Chondrocyte (in vitro differentiated cells): ENCODE measurements at regions not wholly inside any gene's neighbourhood (a gene's known extent, or its start where the extent isn't known, plus 50 kb on each side); places are given as distances from the start of the nearest gene placed in this dataset.
A peak's percentile ranks its signal among the peaks of the same experiment; 100 is the strongest.

ENCODE experiments used
- DNase-seq: peaks from one replicate; pipeline ENCODE4 v3.0.0; 2021; ENCODE audit warnings: mixed read lengths, low spot score
- H3K27ac Mint-ChIP-seq: one replicate; pipeline ENCODE4 v1.8.0; 2021; ENCODE audit warnings: mild to moderate bottlenecking, moderate library complexity, mixed read lengths; ENCODE audit not compliant: unreplicated experiment
- H3K27me3 Mint-ChIP-seq: 2 replicates; pipeline ENCODE4 v1.8.0; 2021; ENCODE audit warnings: low read depth, mixed read lengths
- H3K36me3 Mint-ChIP-seq: 2 replicates; pipeline ENCODE4 v1.8.0; 2021; ENCODE audit warnings: low read depth, mixed read lengths
- H3K4me1 Mint-ChIP-seq: 2 replicates; pipeline ENCODE4 v1.8.0; 2021; ENCODE audit warnings: low read depth, mild to moderate bottlenecking, mixed read lengths
- H3K4me3 Mint-ChIP-seq: one replicate; pipeline ENCODE4 v1.8.0; 2021; ENCODE audit warnings: mild to moderate bottlenecking, moderate library complexity, mixed read lengths; ENCODE audit not compliant: unreplicated experiment
- H3K9me3 Mint-ChIP-seq: 2 replicates; pipeline ENCODE4 v1.8.0; 2021; ENCODE audit warnings: low read depth, mixed read lengths
- TF ChIP-seq, protein P1 (sequence below): fragments of 200-600 bp; sonication (generic); IDR thresholded peaks from 2 replicates; pipeline ENCODE4 v1.5.0; 2021; ENCODE audit warnings: antibody characterized with exemption, mild to moderate bottlenecking, moderate library complexity

DNA sequence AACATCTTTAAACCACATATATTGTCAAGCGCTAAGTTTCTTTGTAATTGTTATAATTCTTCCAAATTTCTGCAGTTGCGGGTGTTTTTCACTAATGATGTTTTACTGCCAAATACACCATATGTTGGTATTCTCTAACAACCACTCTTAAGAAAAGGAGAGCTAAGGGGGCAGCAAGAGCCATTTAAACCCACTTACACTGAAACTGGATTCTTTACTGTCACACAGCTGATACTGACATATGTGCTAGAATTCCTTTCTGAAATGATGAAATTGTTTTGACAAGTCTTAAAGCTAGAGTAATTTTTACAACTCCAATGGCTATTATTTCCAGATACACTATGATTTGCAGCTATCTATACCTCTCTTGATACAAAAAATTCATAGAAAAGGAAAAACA, 483.1 kb downstream of the CDH11 start:
- DNase-seq = no peak
- Mint-ChIP-seq H3K9me3 (peaks cover 6% of the 10 kb centered on the region), H3K4me1 (peaks cover 10% of the 10 kb centered on the region), H3K4me3 (no peak overlapping the region), H3K27me3 (no peaks in the 10 kb centered on the region), H3K27ac (no peak overlapping the region), H3K36me3 (peaks cover under 1% of the 10 kb centered on the region)
- TF ChIP-seq, protein P1, sequence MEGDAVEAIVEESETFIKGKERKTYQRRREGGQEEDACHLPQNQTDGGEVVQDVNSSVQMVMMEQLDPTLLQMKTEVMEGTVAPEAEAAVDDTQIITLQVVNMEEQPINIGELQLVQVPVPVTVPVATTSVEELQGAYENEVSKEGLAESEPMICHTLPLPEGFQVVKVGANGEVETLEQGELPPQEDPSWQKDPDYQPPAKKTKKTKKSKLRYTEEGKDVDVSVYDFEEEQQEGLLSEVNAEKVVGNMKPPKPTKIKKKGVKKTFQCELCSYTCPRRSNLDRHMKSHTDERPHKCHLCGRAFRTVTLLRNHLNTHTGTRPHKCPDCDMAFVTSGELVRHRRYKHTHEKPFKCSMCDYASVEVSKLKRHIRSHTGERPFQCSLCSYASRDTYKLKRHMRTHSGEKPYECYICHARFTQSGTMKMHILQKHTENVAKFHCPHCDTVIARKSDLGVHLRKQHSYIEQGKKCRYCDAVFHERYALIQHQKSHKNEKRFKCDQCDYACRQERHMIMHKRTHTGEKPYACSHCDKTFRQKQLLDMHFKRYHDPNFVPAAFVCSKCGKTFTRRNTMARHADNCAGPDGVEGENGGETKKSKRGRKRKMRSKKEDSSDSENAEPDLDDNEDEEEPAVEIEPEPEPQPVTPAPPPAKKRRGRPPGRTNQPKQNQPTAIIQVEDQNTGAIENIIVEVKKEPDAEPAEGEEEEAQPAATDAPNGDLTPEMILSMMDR = no peak

DNA sequence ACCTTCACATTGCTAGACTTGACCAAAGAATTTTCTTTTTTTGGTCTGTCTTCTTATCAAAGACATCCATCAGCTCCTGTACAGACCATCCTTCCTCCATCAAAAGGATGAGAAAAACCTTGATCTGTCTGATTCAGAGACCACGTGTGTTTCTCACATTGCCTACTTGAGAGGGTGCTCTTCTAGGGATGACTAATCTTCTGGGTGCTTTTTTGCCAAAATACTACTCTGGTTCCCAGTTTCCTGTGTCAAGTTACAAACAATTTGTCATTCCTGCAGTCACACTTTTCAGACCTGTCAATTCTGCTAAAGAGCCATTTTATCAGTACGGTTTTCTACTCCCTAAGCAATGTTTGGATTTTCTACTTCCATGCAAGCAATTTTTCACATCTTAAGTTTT, 492.2 kb downstream of the CDH11 start:
- no peak overlapping the region for H3K4me3 Mint-ChIP-seq
- H3K27ac Mint-ChIP-seq = no peak overlapping the region
- H3K9me3 Mint-ChIP-seq = peaks cover 4% of the 10 kb centered on the region
- DNase-seq = no peak
- TF ChIP-seq, protein P1 = no peak
- H3K36me3 Mint-ChIP-seq = peaks cover under 1% of the 10 kb centered on the region
- H3K4me1 Mint-ChIP-seq = peaks cover 8% of the 10 kb centered on the region
- no peaks in the 10 kb centered on the region for H3K27me3 Mint-ChIP-seq

DNA sequence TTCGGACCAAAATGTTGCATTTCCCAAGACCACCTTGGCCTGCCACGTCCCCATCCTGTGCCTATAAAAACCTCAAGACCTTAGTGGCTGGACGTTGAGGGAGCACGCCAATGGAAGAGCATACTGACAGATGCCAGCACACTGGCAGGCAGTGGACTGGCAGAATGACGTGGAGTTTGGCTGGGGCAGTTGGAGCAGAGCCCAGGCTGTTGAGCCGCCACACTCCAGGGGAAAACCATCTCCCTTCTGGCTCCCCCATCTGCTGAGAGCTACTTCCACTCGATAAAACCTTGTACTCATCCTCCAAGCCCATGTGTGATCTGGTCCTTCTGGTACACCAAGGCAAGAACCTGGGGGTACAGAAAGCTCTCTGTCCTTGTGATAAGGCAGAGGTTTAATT, 494.1 kb downstream of the CDH11 start:
- Mint-ChIP-seq H3K4me1 (peaks cover 8% of the 10 kb centered on the region), H3K9me3 (peaks cover 12% of the 10 kb centered on the region), H3K36me3 (peaks cover 1% of the 10 kb centered on the region), H3K4me3 (no peak overlapping the region), H3K27ac (no peak overlapping the region), H3K27me3 (no peaks in the 10 kb centered on the region)
- no peak for DNase-seq
- TF ChIP-seq, protein P1 = no peak

DNA sequence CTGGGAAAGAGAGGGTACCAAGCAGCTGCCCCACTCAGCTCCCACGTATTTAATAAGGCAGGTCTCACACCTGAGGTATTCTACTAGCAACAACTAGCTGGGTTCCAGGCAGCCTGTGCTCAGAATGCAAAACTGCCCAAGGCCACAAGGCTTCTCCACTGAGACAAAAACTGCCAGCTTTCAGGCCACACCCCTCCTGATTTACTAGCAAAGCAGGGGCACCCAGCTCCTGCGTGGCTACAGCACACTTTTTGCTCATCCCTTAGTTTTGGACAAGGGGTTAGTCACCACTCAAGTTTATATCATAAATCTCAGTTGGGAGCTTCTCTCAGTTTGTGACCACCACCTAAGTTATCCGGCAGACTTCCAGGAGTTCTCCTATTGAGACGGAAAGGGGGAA, 494.6 kb downstream of the CDH11 start:
- no peak for DNase-seq
- Mint-ChIP-seq H3K4me3 (no peak overlapping the region), H3K36me3 (peaks cover 1% of the 10 kb centered on the region), H3K9me3 (peaks cover 12% of the 10 kb centered on the region), H3K27ac (no peak overlapping the region), H3K4me1 (peaks cover 8% of the 10 kb centered on the region), H3K27me3 (no peaks in the 10 kb centered on the region)
- TF ChIP-seq, protein P1 = peak; percentile 29

DNA sequence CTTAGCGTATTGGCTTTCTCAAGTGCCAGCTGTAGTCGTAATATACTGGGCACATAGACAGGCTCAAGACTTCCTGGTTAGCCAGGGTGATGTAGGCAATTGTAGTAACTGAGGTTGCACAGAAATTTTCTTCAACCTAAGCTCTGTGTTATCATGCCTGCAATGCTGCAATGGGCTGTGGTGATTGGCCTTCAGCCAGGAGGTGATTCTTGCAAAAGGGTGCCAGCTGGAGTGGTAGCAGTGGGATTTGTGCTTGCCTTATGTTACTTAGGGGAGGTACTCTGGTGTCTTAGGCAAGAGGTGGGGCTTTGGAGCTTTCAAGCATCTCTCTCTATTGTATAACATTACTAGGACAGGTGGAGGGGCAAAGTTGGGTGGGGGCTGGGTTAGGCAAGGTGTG, 495.1 kb downstream of the CDH11 start:
- Mint-ChIP-seq H3K27ac (no peak overlapping the region), H3K9me3 (peaks cover 16% of the 10 kb centered on the region), H3K27me3 (no peaks in the 10 kb centered on the region), H3K4me3 (no peak overlapping the region), H3K36me3 (peaks cover 1% of the 10 kb centered on the region), H3K4me1 (peaks cover 8% of the 10 kb centered on the region)
- TF ChIP-seq, protein P1 = no peak
- no peak for DNase-seq
